A549 (cell line): ENCODE measurements at regions not wholly inside any gene's neighbourhood (a gene's known extent, or its start where the extent isn't known, plus 50 kb on each side); places are given as distances from the start of the nearest gene placed in this dataset.

Source experiments
- BHLHE40 ChIP-seq: IDR thresholded peaks from 2 replicates; pipeline ENCODE4 v1.6.1; 2012; ENCODE audit warnings: low read depth, low read length, inconsistent platforms
- CHD2 ChIP-seq: fragments of 150-350 bp; IDR thresholded peaks from 2 replicates; pipeline ENCODE4 v1.6.1; 2014; ENCODE audit warnings: low read length; ENCODE audit not compliant: partially characterized antibody
- CTCF ChIP-seq: fragments of >200 bp; sonication (Bioruptor Twin); formaldehyde crosslinking; IDR thresholded peaks from 3 replicates; pipeline ENCODE4 v1.5.1; 2016
- HDAC2 ChIP-seq: fragments of 200-600 bp; sonication (generic); IDR thresholded peaks from 2 replicates; pipeline ENCODE4 v1.6.1; 2016
- POLR2A ChIP-seq: IDR thresholded peaks from 2 replicates; pipeline ENCODE4 v1.6.1; 2012; ENCODE audit warnings: mild to moderate bottlenecking, low read length
- POLR2AphosphoS2 ChIP-seq: conservative IDR thresholded peaks from 2 replicates; pipeline ENCODE4 v1.6.1; 2012; ENCODE audit warnings: low read length, improper control_type of control experiment, inconsistent platforms

- no peak for TF ChIP-seq CTCF
- TF ChIP-seq POLR2A: no peak
- TF ChIP-seq HDAC2: no peak
- no peak for TF ChIP-seq POLR2AphosphoS2
- no peak for TF ChIP-seq BHLHE40
- TF ChIP-seq CHD2: no peak
Observed at GRCh38 chr4:187090401-187090800, 366.7 kb upstream of the FAT1 start.
